Body of pancreas (tissue), 4 donors: ENCODE measurements at regions not wholly inside any gene's neighbourhood (a gene's known extent, or its start where the extent isn't known, plus 50 kb on each side); places are given as distances from the start of the nearest gene placed in this dataset.

Experiments
- POLR2A ChIP-seq, 3 donors: fragments of 450-650 bp; IDR thresholded peaks; one replicate each; pipeline ENCODE4 v1.6.1; 2016; ENCODE audit warnings: antibody characterized with exemption in 3 of 3, mild to moderate bottlenecking in 2 of 3
- TF ChIP-seq, protein P1 (sequence below), 7 experiments: fragments of 450-650 bp in 4 of 7; fragments of 200-600 bp in 3 of 7; sonication (generic) in 3 of 7; IDR thresholded peaks; one replicate each; pipeline ENCODE4 v1.5.1; 2016 to 2019; ENCODE audit warnings: antibody characterized with exemption in 7 of 7

GRCh38 chr13:39876258-39876657 lies 220.8 kb downstream of the COG6 start:
- no peak for TF ChIP-seq POLR2A (IDR thresholded peaks at IDR 0.05)
- TF ChIP-seq, protein P1, sequence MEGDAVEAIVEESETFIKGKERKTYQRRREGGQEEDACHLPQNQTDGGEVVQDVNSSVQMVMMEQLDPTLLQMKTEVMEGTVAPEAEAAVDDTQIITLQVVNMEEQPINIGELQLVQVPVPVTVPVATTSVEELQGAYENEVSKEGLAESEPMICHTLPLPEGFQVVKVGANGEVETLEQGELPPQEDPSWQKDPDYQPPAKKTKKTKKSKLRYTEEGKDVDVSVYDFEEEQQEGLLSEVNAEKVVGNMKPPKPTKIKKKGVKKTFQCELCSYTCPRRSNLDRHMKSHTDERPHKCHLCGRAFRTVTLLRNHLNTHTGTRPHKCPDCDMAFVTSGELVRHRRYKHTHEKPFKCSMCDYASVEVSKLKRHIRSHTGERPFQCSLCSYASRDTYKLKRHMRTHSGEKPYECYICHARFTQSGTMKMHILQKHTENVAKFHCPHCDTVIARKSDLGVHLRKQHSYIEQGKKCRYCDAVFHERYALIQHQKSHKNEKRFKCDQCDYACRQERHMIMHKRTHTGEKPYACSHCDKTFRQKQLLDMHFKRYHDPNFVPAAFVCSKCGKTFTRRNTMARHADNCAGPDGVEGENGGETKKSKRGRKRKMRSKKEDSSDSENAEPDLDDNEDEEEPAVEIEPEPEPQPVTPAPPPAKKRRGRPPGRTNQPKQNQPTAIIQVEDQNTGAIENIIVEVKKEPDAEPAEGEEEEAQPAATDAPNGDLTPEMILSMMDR (IDR thresholded peaks at IDR 0.05), result no peak
